ENCODE measurements at regions not wholly inside any gene's neighbourhood (a gene's known extent, or its start where the extent isn't known, plus 50 kb on each side); places are given as distances from the start of the nearest gene placed in this dataset.

GRCh38 chr6:2449572-2449940, 204.2 kb upstream of the GMDS start:
- TF ChIP-seq, protein P1, sequence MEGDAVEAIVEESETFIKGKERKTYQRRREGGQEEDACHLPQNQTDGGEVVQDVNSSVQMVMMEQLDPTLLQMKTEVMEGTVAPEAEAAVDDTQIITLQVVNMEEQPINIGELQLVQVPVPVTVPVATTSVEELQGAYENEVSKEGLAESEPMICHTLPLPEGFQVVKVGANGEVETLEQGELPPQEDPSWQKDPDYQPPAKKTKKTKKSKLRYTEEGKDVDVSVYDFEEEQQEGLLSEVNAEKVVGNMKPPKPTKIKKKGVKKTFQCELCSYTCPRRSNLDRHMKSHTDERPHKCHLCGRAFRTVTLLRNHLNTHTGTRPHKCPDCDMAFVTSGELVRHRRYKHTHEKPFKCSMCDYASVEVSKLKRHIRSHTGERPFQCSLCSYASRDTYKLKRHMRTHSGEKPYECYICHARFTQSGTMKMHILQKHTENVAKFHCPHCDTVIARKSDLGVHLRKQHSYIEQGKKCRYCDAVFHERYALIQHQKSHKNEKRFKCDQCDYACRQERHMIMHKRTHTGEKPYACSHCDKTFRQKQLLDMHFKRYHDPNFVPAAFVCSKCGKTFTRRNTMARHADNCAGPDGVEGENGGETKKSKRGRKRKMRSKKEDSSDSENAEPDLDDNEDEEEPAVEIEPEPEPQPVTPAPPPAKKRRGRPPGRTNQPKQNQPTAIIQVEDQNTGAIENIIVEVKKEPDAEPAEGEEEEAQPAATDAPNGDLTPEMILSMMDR (IDR thresholded peaks at IDR 0.05; ENCODE audit: insufficient read depth, low read length, missing control alignments), result no peak
- CTCF ChIA-PET, result interaction anchor here (0.6 to 4.7 kb wide), 28 partner anchors 9 to 859 kb away, joined by 3 to 46 read pairs (median 4); no protein-coding TSS in a partner anchor
- no peak overlapping the region for H3K4me3 ChIP-seq (ENCODE audit: low read depth, low read length)
- POLR2A ChIA-PET, result no interaction called here
- DNase-seq (ENCODE audit: low read depth, low spot score), result no peak

- ChIA-PET POLR2A (no interaction called here), CTCF (interaction anchor here (0.6 to 4.7 kb wide), 30 partner anchors 8 to 859 kb away, joined by 3 to 46 read pairs (median 4); no protein-coding TSS in a partner anchor)
- TF ChIP-seq, protein P1 (IDR thresholded peaks at IDR 0.05; ENCODE audit: insufficient read depth, low read length, missing control alignments), result peak; percentile 81
- peak; percentile 40 for DNase-seq (ENCODE audit: low read depth, low spot score)
- peak overlapping the region; percentile 51 for H3K4me3 ChIP-seq (ENCODE audit: low read depth, low read length)
Measured at GRCh38 chr6:2448826-2449571, 203.6 kb upstream of the GMDS start.

- no peak for DNase-seq (ENCODE audit: low read depth, low spot score)
- H3K4me3 ChIP-seq (ENCODE audit: low read depth, low read length), result no peak overlapping the region
- POLR2A ChIA-PET, result no interaction called here
- CTCF ChIA-PET, result interaction anchor here (0.8 to 4.7 kb wide), 20 partner anchors 7 to 858 kb away, joined by 3 to 46 read pairs (median 5); no protein-coding TSS in a partner anchor
- TF ChIP-seq, protein P1 (IDR thresholded peaks at IDR 0.05; ENCODE audit: insufficient read depth, low read length, missing control alignments), result no peak
Measured at GRCh38 chr6:2447931-2448330, 202.5 kb upstream of the GMDS start.

DNA sequence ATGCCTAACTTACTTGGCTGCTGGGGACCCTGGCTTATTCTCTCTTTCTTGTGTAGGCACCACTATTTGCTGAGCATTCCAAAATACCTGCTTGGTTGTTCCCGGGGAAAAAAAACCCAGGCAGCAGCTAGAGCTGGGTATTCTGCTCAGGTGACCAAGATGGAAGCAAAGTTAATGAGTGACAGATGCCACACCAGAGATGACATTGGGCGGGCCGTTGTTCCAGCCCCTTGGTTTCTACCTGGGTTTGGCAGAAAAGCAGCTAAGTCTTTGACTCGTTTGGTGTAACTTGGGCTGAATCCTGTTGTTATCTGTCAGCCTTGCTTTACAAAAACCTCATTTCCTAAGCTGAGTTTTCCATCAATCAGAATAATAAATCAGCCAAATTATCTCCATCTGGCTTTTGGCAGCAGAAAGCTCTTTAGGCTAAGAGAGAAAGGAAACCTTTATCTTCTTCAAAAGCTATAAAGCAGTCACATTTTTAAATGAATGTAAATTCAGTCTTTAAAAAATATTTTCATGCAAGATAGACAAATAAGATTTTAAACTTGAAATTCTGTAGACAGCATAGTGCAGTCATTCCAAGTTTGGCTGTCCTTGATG, 202.0 kb upstream of the GMDS start:
- DNase-seq (ENCODE audit: low read depth, low spot score), result no peak
- TF ChIP-seq, protein P1 (IDR thresholded peaks at IDR 0.05; ENCODE audit: insufficient read depth, low read length, missing control alignments), result no peak
- ChIA-PET POLR2A (no interaction called here), CTCF (interaction anchor here (0.8 to 4.7 kb wide), 11 partner anchors 11 to 851 kb away, joined by 3 to 46 read pairs (median 7); no protein-coding TSS in a partner anchor)
- H3K4me3 ChIP-seq (ENCODE audit: low read depth, low read length), result no peak overlapping the region

DNA sequence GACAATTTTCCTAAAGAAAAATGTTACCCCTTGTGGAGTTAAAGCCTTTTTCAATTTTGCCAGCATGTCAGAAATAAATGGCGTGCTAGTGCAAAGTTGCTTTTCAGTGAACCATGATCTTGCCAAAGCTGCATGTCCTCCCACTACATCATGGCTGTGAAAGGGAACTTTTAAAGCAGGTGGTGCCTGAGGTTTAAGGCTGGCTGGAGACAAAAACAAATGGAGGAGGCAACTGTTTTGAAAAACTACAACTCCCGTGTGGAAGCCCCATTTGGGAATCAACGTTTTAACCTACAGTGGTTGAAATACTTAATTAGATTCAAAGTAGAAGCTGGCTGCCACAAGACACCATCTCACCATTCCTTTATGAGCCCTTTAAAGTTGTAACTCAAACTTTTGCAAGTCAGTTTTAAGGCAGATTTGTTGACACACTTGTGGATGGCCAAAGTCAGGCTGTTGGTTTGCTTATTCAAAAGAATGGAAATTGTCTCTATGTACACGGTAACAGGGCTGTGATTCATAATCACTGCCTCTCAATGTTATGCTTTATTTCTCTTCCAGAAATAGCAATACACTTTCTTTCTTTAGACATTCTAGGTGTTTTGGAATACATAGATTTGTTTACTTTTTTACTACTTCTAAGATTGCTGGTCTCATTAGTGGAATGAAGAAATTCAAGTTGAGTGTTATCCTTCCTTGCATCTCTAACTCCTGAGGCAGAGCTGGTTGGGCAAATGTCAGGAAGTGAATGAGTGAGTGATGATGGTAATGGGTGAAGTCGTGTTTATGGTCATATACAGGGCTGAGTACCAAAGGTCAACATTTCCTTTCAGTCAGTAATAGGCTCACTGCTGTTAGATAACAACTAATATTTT, 196.4 kb upstream of the GMDS start:
- DNase-seq (ENCODE audit: low read depth, low spot score), result no peak
- ChIA-PET CTCF (no interaction called here), POLR2A (no interaction called here)
- H3K4me3 ChIP-seq (ENCODE audit: low read depth, low read length), result no peak overlapping the region
- TF ChIP-seq, protein P1 (IDR thresholded peaks at IDR 0.05; ENCODE audit: insufficient read depth, low read length, missing control alignments), result no peak

Measured in AG04449 (cell line).